ENCODE measurements at regions not wholly inside any gene's neighbourhood (a gene's known extent, or its start where the extent isn't known, plus 50 kb on each side); places are given as distances from the start of the nearest gene placed in this dataset.

- TF ChIP-seq REST (IDR thresholded peaks at IDR 0.05; ENCODE audit: low read depth) (no peak), EGR1 (IDR thresholded peaks at IDR 0.05) (no peak), MAX (IDR thresholded peaks at IDR 0.05) (no peak), NFIC (IDR thresholded peaks at IDR 0.05) (no peak), EP300 (IDR thresholded peaks at IDR 0.05; ENCODE audit: borderline replicate concordance) (no peak), CREB1 (IDR thresholded peaks at IDR 0.05; ENCODE audit: low read depth) (no peak), YY1 (IDR thresholded peaks at IDR 0.05; ENCODE audit: low read depth) (no peak)
Observed at GRCh38 chr13:26897706-26898550, 137.3 kb upstream of the GPR12 start.
